ENCODE measurements at regions not wholly inside any gene's neighbourhood (a gene's known extent, or its start where the extent isn't known, plus 50 kb on each side); places are given as distances from the start of the nearest gene placed in this dataset.
"Not testable (repeated sequence)": the region's sequence is repeated elsewhere in the genome, so short reads cannot be mapped to it uniquely, and the experiment has no call there.

DNA sequence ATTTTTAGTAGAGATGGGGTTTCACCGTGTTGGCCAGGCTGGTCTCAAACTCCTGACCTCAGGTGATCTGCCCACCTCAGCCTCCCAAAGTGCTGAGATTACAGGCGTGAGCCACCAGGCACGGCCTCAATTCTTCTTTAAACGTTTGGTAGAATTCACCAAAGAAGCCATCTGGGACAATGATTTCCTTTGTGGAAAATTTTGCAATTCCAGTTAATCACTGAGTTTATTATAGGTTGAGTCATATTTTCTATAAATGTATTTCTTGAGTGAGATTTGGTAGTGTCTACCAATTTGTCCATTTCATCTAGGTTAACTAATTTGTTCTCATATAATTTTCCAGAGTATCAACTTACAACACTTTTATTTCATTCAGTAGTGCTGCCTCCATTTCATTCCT, 683.9 kb upstream of the TMEM132C start:
- no peak for DNase-seq (ENCODE audit: low read depth)

DNA sequence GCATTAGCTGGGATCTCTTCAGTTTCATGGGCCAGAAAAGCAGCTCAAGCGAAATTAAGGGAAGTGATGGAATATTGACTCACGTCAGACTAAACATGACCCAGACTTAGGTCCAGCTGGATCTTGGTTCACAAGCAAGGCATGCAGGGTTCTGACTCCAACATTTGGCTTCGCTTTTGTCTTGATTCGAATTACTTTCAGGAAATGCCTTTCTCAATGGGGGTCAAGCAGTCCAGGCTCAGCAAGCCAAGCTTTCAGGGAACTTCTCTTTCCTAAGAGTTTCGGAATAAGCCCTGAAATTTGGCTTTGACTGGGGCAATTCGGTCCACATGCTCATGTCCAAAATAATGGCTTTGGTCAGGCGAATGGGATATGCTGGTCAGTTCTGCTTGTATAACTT, 678.7 kb upstream of the TMEM132C start:
- DNase-seq (ENCODE audit: low read depth) = no peak

DNA sequence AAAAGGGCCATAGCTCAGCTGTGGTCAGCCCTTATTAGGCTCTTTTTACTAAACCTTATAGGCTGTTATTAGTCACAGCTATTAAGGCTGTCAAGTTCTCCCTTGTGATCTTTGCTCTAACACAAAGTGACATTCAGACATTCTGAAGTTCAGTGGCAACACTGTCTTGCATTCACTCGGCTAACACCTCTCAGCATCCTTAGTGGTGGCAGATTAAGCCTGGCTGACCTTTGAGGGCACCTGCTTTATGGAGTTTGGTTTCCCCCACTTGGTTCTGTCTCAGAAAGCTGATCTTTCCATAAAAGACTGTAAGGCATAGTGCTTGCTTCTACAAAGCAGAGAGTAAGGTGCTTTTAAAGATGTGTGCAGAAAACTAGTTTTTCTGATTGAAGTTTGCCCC, 677.4 kb upstream of the TMEM132C start:
- DNase-seq (ENCODE audit: low read depth) = no peak

DNA sequence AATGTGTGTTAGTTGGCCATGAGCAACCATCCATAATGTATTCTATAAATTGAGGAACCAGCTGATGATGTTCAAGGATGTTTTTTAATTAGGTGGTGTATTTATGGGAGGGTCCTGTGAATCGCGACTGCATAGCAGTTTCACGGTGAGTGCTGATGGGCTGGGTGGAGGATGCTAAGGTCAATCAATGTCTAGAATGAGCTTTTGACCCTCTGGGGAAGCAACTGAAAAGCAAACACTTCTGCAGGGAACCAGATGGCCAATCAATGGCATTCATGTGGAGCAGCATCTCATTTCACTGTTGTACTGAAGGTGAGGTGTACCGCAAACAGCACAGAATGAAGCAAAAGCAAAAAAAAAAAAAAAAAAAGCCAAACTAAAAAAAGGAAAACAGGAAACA, 676.1 kb upstream of the TMEM132C start:
- DNase-seq (ENCODE audit: low read depth) = no peak

DNA sequence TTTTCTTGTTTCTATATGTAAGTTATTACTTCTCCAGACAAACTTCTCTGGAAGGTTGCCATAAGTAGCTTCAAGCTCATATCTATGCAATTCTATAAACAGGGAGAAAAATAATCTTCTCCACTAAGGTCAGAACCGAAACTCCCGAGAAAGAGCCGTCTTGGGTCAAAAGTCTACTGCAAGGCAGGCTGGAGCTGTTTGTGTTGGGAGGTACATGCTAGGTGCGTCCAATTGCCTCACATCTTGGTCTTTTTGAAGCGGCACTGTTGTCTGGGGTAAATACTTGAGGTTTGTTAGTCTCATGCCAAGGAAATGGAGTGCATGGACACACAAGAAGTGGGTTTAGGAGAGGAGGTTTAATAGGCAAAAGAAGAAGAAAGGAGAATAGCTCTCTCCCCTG, 674.7 kb upstream of the TMEM132C start:
- no peak for DNase-seq (ENCODE audit: low read depth)

DNA sequence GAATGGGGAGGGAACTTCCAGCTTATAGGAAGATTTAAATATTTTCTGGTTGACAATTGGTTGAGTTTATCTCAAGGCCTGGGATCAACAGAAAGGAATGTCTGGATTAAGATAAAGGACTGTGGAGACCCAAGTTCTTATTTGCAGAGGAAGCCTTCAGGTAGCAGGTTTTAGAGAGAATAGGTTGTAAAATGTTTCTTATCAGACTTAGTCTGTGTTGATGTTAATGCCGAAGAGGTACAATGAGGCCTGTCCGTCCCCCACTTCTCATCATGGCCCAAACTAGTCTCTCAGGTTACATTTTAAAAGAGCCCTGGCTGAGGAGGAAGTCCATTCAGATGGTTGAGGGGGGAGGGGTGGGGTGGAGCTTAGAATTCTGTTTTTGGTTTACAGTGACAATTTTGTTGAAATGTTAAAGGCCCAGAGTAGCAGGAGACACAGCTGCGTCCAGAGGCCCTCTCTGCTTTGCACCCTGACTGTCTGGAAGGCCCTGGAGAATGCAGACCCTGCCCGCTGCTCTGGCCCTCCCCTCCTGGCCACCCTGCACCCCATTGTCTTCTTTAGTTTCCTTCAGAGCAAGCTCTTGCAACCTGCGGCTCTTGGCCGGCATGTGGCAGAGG, 672.5 kb upstream of the TMEM132C start:
- no peak for DNase-seq (ENCODE audit: low read depth)

DNA sequence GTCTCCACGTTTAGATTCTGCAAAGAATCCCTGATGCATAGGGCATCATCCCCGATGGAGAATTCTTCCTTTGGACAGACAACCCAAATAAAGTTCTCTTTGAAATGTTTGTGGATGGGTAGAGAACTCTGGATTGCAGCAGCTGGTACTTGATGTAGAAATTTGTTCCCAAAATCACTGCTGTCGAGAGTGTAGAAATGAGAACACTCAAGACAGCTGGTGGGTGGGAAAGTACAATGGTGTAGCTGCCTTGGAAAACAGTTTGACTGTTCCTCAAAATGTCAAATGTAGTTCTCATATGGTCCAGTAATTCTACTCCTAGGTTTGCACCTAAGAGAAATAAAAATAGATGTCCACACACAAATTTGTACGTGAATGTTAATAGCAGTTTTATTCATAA, 671.5 kb upstream of the TMEM132C start:
- DNase-seq (ENCODE audit: low read depth) = no peak

DNA sequence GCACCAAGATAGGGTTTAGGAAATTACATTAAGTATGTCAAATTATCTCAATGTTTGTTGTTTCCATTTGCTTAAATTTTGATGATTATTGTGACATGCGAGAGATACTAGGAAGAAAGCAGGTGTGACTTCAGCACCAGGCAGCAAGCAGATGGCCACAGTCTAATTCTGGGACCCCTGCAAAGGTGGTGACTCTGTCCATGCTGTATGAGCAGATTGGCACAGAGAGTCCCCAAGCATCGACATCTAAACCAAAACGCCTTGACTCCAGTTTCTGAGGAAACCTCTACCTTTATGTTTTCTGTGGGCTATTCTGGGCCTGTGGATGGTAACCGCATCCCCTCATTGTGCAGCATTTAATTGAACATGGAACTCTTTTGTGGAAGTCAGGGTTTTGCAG, 670.1 kb upstream of the TMEM132C start:
- no peak for DNase-seq (ENCODE audit: low read depth)

DNA sequence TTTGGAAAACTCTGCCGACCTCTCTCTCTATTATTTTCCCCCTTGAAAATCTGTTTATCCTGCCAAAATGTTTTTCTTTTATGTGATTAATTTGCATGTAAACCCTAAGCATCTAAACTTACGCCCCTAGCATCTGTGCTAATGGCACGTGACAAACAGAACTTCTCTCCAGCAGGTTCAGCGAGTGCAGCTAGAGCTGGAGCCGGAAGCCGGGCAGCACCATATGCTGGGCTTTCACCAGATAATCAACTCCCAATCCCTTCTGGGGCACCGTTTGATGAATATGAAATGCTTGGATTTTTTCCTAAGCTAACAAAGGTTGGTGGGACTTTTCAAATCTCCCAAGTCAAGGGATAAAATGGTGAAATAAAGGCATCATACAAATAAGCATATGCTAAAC, 667.5 kb upstream of the TMEM132C start:
- no peak for DNase-seq (ENCODE audit: low read depth)

DNA sequence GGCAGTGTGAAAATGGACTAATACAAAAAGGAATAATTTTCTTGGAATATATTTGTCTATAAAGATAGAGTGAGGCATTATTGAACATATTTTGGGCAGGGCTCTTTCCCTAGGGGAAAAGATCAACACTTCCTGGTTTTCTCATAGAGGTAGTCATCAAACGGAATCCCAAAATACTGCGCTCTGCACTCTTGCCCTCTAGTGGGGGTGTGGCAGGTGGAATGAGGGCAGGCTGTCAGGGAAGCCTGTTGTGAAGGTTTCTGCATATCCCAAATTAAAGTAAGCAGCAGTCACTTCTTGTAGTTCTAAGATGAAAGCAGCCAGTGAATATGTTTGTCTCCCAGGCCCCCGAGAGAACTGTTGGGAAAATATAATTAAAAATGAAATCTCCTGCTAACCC, 666.8 kb upstream of the TMEM132C start:
- no peak for DNase-seq (ENCODE audit: low read depth)

DNA sequence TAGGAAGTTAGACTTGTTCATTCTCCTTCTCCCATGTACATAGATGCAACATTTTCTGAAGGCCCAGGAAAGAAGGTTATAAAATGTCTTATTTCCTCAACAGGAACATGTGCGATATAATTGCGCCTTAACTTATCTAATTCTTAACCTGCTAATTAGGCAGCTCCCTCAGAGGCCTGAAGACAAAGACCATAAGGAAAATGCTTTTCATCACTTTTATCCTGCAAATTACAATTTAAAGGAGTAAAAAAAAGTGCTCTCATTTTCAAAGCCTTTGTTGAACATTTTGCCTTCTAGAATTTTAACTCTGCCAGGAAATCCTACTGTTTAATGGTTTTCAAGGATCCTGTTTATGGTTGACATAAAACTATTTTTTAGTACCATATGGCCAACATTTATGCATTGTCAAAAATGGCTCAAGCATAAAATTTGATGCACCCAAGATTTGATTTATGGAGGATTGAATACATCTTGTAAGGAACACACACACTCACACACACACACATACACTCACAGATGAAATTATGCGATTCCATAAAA, 660.4 kb upstream of the TMEM132C start:
- no peak for DNase-seq (ENCODE audit: low read depth)

DNA sequence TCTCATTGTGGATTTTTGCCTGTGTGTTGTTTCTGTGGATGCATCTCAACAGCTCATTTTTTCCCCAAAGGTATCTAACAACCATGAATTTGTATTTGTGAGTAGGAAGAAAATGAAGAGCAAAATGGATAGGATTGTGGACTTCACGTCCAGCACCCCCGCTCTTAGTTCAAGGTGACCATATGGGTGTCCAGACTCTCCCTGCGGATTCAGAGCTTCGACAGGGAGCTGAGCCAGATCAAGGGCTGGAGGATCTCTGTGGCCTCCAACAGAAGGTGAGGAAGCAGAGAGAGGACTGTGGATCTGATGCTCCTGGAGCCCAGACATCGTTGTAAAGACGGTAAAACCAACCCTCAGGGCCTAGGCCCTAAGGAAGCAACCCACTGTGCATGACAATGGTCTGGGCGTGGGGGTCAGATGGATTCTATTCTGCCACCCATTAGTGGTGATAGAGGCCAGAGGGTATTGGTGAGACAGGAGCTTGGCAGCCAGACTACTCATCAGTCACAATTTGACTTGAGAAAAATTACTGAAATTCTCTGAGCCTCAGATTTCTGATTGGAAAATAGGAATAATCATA, 659.7 kb upstream of the TMEM132C start:
- no peak for DNase-seq (ENCODE audit: low read depth)

DNA sequence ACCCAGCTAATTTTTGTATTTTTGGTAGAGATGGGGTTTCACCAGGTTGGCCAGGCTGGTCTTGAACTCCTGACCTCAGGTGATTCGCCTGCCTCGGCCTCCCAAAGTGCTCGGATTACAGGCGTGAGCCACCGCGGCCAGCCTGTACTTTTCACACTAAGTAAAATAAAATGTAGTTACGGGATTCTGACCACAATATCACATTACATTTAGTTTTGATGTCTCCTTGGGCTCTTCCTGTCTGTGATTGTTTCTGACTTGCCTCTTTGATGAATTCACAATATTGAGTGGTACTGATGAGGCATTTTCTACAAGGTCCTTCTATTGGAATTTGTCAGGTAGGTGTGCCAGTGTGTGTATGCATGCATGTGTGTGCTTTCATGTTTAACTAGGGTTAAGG, 658.6 kb upstream of the TMEM132C start:
- not testable (repeated sequence) for DNase-seq (ENCODE audit: low read depth)

DNA sequence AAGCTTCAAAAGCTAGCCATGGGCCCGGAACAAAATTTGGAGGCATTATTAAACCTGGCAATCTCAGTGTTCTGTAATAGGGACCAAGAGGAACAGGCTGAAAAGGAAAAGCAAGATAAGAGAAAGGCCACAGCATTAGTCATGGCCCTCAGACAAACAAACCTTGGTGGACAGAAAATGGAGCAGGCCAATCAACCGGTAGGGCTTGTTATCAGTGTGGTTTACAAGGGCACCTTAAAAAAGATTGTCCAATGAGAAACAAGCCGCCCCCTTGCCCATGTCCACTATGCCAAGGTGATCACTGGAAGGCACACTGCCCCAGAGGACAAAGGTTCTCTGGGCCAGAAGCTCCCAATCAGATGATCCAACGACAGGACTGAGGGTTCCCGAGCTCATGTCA, 653.9 kb upstream of the TMEM132C start:
- no peak for DNase-seq (ENCODE audit: low read depth)

DNA sequence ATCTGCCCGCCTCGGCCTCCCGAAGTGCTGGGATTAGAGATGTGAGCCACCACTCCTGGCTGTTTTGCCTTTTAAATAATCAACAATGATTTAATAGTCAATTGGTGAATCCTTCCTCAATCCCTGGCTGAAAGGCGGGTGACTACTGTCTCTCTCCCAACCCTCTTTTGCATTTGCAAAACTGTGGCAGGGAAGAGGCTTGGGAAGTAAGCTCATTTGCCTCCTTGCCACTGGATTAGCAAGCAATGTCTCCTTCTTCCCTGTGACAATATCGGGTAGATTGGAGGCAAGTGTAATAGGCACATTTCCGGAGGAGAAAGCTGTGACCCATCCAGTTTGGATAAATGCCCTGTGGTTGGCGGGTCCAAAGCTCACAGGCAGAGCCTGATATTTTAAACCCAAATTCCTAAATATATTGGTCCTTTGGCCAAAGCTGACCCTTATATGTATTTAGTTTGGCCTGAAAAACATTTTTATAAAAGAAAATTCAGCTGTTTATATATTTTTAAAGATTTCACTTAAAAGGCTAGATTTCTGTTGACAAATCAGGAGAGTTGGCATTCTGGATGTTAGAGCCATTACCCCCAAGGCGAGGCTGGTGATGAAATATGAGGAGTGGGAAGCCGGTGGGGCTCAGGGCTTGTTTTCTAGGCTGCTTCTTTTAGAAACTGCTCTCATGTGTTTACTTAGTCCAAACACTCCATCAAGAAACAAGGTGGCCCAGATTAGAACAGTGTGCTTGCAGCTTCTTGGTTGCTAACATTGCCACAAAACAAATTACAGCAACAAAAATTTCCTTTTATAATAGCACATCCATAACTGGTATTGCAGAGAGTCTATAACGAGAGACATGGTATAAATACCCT, 646.9 kb upstream of the TMEM132C start:
- no peak for DNase-seq (ENCODE audit: low read depth)

DNA sequence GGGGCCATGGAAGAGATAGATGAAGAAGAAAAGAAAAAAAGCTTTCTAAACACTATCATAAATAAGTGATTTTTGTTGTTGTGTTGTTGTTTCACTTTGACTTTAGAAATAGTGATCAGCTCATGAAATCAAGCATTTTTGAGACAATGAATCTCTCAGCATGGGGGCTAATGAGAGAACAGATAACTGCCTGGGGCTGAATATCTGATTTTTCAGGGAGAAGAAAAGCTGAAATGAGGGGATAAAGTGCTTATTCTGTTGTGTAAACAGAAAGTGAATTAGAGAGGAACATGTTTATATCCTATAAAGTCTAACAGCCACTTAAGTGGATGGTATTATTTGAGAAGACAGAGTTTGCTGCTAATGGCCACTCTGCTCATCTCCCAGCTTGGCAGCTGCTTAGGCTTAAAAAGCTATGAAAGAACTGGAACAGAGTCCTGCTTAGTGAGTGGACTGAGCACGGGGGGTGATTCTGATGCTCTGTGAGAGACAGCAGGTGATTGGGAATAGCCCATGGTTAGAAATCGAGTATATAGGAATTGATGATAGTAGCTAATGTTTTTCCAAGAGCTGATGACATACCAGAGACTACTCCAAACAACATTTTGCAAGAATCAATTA, 646.1 kb upstream of the TMEM132C start:
- DNase-seq (ENCODE audit: low read depth) = no peak

DNA sequence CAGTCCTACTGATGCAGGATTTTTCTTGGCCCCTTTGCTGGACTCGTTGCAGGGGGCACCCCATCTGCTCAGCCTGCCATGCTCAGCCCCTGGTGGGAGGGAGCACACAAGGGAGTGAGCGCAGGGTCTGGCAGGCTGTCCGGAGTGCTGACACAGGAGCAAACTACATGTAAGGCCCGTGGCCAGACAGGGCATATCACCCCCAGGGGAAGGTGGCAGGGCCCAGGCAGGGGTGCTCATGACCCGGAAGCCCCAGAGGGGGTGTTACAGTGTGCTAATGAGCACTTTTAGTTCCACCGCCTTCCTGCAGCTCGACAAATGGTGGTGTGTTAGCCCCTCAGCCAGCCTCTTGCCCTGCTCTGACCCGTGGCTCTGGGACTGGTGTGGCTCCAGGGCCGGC, 645.6 kb upstream of the TMEM132C start:
- no peak for DNase-seq (ENCODE audit: low read depth)

DNA sequence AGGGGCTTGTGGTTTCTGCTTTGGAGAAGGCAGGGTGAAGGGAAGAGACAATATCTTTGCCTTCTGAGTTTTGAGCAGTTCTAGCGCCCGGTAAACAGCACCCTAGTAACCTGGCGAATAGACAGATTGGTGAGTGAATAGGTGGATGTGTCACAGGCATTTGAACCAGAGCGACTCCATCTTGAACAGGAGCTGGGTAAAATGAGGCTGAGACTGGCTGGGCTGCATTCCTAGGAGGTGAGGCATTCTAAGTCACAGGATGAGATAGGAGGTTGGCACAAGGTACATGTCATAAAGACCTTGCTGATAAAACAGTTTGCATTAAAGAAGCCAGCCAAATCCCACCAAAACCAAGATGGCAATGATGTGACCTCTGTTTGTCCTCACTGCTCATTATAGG, 643.6 kb upstream of the TMEM132C start:
- DNase-seq (ENCODE audit: low read depth) = no peak

DNA sequence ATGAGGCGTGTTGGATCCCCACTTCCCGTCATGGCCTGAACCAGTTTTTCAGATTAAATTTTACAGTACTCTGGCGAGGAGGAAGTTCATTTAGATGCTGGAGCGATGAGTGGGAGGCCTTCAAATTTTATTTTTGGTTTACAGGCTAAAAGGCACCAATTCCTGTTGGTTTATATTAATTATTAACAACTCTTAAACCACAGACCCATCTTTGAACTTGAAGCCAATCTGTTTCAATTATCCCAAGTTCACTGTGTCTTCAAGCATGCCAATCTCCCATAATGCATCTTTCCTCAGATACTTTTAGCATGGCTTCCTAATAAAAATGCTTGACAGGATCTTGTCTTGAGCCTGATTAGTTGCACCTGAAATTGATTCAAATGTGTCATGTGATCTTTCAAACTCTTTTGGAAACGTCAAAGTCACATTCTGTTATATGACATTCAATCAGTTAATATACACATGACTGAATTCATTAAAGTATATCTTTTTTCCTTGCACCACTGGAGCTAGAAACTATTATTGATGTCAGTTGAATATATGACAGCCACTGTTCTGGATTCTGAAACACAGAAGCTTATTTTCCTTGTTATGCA, 641.7 kb upstream of the TMEM132C start:
- DNase-seq (ENCODE audit: low read depth) = no peak

DNA sequence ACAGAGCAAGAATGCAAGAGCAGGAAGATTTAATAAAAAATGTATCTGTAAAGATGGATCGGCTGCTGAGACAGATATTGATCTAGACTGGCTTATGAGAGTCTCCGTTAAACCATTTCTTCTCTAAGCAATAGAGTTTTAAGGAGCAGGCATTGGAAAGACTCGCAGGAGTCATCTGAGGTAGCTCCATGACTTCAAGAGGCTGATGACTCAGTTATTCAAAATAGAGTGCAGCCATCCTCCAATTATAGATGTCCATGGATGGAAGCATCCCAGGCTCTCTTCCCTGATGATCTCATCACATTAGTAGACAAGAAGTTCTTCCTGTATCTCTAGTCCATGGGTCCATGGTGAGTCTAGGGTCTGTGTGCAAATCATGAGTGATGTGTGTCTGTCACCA, 638.3 kb upstream of the TMEM132C start:
- DNase-seq (ENCODE audit: low read depth) = no peak

DNA sequence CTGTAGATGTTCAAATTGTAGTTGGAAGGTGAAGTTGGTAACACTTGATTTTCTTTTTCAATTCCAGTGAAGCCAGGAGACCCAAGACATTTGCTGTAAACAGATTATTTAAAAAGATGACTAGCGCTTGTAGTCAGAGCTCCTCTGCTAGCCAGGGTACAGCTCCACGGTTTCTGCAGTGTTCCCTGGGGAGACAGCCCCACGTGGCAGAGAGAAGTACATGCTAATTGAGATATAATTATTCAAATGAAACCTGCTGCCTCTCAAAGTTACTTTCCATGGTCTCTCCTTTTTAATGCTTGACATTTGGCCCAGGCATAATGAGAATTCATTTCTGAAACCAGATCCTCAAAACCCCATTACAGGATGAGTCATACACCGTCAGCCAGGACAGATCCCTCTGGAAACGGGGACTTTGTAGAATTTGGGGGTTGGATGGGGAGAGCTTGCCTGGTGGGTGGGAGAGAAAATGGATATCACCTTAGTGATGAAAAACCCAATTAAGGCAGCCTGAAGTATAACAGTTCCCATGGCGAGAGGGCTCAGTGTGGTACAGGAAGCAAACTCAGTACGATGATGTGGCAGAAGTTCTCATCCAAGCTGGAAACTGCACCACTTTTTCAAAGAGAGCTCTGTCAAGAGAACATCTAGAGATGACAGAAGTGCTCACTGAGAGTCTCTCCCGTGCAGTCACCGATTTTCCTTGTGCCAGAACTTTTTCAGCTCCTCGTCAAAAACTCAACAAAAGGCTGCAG, 637.7 kb upstream of the TMEM132C start:
- no peak for DNase-seq (ENCODE audit: low read depth)

DNA sequence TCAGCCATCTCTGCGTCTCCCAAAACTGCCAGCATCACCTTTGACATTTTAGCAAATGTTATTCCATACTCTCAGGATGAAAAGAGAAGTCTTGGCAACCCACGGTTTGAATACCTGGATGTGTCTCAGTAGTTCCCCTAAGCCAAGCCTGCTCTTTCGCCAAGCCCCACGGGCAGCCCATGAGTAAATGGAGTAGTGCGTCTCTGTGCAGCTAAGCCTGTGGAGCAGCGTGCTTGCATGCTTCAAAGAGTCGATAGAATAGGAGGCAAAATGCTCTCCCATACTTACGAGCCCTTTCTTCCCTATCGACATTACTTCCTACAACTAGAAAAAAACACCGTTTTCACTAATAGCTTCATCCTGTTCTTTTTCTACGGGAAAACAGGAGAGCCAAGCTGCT, 634.5 kb upstream of the TMEM132C start:
- no peak for DNase-seq (ENCODE audit: low read depth)
